HG02840 (cell line): ENCODE measurements at regions not wholly inside any gene's neighbourhood (a gene's known extent, or its start where the extent isn't known, plus 50 kb on each side); places are given as distances from the start of the nearest gene placed in this dataset.

ENCODE experiments used
- ATAC-seq: cut with Tn5 transposase; IDR thresholded peaks from one replicate; pipeline ENCODE4 v1.9.1; 2021; ENCODE audit warnings: mild to moderate bottlenecking, moderate library complexity, moderate number of reproducible peaks; ENCODE audit not compliant: unreplicated experiment, low FRiP score

DNA sequence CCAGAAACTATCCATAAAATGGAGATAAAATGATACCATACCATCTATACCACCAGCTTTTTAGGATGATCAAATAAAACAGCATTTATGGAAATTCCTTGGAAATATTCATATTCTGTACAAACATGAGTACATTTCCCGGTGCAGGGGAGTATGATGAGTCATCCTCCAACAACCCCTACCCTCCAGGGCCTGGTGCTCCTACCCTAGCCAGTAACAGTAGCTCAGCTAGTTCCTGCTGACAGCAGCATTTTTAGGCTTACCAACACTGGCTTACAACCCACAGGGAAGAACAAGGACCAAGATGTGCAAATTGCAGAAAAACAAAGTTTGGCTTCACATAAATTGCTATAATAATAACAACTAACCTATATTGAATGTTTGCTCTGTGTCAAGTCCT, 406.2 kb upstream of the CADM1 start:
- ATAC-seq, result no peak

DNA sequence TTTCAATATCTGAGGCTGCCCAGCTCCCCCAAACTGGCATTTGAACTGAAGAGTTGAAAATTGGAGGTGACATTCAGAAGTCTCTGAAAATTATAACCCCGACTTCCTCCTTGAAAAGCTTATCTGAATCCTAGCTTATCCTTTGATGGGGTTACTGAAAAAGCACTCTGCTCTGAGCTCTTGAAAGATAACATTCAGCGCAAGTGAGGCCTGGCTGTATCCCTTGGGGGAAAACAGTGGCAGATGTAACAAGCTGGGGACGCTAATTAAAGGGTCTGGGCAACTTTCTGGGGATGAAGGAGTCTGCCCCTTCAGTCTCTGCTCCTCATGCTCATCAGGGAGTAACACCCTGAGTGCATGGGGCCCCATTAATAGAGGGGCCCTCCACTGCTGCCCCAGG, 402.0 kb upstream of the CADM1 start:
- no peak for ATAC-seq

DNA sequence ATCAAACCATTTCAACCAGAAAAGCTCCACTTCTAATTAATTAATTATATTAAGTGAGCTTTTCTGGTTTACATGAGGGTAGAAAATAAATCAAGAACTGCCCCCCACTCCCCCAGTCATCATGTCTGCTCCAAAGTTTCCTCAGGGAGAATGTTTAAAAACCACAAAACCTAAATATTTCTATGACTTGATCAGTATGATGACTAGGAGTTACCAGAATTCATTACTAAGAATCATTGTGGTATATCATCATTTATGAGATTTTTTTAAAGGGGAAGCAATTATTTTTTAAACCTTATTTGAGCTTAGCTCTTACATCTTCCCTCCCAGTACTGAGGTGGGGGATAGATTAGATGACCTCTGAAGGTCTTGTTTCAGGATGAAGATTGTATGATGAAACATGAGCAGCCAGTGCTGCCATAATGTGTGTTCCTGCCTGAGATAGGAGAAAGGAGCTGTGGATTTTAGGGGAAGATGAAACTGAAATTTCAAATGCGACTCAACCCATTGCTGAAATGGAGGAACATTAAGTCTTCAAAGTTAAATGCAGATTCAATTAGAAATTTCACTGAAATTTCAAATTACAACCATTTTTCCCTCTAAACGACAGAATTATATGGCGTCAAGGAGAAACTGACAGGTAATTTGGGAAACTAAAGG, 401.3 kb upstream of the CADM1 start:
- no peak for ATAC-seq

DNA sequence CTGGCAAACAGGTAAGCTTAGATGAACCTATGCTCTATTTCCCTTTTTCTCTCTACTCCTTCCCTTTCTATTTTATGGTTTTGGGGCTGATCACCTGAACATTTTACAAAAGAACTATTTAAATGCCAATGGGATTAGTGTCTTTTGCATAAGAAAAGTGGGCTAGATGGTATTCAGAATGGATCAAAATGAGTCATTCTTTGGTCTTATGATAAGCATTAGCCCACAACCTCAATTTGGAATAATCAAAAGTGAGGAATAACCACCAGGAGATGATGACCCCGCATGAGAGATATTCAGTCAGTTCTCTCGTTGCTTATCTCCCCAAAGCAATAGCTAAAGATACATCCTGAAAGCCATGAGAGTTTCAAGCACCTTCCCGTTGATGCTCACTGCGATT, 399.0 kb upstream of the CADM1 start:
- no peak for ATAC-seq

DNA sequence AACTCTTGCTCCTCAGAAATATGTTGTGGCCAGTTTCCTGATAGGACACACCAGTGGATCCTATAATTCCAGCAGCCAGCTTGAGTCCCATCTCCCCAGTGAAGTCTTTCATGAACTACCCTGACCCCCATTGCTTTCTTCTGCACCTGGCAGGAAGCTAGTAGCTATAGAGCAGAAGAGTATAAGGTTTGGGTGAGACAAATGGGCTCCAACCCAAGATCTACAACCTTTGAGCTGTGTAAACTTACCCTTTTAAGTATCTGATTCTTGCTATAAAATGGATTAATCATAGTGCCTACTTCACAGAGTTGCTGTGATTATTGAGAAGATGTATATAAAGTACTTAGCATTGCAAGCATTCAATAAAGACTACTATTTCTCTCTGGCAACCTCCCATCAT, 396.9 kb upstream of the CADM1 start:
- ATAC-seq, result no peak

DNA sequence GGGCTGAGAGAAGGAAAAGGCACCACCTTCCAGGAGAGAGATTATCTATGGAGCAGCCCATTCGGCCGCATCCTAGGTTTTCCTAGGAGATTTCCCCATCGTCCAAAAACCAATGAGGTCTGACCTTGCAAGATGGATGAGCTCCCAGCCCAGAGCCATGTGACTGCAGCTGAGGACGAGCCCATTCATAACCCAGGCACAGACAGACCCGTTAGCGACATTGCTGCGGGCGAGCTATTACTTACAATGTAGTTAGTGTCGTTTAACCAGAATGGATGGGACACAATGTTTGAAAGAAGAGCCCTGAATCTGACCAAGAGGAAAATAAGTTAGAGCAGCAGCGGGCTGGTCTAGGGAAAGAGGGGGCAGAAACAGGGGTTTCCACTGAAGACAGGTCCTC, 395.9 kb upstream of the CADM1 start:
- no peak for ATAC-seq

DNA sequence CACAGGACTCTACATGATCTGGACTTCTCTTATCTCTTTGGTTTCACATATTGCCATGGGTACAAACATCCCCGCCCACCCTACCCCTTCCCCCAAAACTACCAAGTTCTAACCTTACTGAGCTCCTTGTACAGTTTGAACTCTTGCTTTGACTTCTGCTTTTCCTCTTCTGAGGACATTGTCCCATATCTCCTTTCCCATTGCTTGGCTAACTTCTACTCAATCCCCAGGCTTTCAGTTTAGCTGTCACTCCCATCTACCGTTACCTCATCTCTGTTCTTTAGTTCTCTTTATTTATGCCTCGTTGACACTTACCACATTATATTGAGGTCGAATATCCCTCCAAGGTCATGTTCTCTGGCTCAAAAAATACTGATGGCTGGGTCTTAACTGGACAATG, 393.5 kb upstream of the CADM1 start:
- ATAC-seq, result no peak

DNA sequence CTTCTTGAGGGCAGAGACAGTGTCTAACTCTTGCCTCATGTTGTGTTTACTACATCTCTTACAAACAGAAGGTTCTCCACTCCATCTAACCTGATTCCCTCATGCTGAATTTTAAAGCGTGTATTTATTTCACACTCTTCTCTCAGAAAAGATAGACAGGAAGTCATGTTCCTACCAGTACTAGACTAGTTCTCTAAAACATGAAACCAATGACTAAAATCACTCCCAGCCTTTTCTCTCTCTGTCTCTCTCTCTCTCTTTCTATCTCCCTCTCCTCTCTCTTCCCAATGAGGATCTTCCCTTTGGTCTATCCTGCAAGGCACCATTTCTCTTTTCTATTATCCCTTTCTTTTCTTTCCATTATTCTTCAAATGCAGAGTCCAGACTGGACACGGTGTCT, 391.9 kb upstream of the CADM1 start:
- ATAC-seq, result no peak

DNA sequence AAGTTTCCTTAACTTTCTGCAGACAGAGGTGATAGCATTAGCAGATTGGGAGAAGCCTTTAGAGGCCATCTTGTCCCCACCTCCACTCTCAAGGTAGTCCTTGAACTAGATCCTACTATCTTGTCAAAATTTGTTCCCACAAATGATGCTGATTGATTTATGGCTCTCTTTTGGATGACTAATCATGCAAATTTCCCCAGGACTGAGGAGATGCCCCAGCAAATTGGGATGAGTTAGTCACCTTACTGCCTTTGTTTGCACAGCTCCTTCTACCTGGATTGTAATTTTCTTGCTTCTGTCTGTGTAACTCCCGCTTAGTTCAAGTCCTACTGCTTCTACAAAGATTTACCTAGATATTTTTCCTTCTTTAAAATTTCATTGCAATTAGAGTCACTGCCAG, 391.4 kb upstream of the CADM1 start:
- ATAC-seq, result no peak

DNA sequence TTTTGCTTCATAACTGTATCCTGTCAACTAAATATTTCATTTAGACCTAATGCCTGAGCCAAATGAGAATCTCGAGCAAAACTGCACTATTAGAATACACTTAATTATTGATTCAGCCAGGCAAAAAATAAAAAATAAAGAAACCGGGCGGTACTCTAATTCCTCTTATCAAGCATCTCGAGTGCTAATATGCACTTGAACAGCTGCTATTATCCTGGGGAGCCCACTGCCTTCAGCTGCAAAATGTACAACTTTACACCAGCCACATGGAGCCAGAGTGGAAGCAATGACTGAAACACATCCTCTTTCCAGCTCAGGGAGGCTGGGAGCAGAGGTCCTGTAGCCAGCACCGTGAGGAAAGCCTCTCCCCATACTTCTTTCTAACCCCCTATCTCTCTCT, 390.0 kb upstream of the CADM1 start:
- no peak for ATAC-seq

DNA sequence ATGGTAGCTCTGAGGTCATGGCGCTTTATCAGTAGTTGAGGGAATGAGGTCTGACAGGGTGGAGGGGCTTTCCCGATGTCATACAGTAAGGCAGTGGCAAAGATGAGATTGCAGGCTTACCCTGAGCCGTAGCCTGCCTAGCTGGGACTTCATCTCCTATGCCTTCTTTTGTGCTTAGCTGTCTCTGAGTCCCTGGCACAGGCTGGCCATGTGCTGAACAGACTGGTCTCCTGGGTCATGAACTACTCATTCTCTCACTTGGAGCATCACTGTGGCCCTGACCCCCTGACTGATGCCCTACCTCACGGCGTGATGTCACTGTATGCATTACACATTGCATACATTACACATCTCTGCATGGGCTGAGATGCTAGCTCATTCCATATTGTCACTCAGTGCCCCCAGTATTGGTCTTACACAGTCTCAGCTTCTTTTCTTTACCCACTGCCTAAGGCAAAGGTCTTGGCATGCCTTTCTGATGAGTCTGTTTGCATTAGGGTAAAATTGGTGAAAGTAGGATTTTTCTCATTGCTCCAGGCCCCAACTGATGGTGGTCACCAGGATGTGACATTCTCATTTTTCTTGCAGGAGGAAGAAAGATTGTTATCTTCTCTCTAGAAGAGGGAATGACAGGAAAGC, 389.4 kb upstream of the CADM1 start:
- ATAC-seq, result no peak

DNA sequence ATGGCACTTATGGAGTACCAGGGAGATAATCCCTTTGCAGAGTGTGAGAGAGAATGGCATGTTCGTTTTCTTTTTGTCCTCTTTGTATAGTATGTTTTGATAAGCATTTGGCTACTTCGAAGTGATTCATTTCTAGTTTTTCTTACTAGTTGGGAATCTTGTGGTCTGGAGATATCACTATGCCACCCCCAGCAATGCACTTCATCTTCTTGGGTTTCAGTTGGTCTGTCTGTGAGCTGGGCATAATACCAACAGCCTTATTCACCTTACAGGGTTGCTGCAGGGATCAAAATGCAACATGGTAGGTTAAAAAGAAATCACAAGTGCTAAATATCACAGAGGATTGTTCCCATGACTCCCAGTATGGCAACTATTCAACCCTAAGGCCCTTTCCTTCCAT, 387.8 kb upstream of the CADM1 start:
- ATAC-seq, result no peak

DNA sequence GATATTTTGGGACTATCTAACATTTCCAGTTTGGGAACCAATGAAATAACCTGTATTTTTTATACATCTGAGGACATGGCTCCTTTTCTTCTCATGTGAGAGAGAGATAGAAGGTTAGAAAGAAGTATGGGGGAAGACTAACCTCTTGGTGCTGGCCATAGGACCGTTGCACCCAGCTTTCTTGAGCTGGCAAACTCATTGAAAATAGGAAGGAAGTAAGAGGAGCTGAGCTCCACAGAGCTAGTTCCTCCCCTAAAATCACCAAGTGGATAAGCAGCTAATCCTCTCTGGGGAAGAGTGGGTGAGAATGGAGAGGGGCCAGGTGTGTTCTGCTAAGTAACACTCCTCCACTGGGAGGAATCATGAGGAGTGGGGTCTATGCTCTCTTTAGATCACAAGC, 387.4 kb upstream of the CADM1 start:
- no peak for ATAC-seq

DNA sequence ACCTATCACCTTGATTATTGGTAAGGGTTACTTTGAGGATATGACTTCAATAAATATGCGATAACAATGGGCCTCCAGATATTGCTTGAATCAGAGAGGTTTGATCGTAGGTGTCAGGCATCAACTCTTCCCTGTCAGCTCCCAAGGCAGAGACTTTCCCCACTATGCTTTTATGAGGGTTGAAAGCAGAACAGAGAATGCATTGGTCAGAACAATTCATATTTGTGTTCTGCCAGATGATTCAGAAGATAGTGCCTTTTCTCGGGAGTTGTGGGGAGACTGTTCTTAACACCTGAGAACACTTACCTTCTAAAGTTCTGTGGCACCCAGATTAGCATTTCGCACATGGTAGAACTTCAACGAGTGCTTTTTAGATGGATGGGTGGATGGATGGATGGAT, 386.3 kb upstream of the CADM1 start:
- ATAC-seq, result no peak

DNA sequence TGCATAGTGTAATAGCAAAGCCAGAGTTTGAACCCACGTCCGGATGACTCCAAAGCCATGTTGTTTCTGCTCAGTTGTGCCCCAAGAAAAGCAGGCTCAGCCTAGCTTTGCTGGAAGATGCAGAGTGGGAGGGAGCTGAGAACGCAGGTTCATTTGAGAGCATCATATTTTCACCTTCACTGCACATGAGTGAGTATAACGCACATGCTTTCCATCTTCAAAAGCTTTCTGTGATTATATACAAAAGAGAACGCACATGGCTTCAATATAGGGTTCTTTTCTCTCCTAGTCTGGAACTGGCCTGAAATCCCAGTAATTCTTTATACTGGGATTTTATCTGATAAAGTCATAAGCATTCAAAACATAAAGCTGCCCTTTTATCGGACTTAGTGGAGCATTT, 385.5 kb upstream of the CADM1 start:
- no peak for ATAC-seq

DNA sequence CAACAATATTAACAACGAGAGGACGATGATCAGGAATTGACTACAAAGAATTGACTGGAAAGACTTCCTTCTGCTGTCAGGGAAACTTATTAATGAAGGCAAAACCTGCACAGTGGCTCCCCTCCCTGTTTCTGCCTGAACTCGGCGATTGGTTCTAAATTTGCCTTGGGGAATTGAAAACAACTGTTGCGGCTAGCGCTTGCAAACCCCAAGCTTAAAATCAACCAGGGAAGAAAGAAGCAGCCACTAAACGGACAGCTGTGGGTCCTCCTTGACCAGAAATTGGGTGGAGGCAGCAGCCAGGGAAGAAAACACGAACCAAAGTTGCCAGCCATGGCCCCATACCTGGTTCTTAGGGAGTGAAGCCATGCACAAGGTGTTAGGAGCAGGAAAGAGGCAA, 383.5 kb upstream of the CADM1 start:
- ATAC-seq, result no peak

DNA sequence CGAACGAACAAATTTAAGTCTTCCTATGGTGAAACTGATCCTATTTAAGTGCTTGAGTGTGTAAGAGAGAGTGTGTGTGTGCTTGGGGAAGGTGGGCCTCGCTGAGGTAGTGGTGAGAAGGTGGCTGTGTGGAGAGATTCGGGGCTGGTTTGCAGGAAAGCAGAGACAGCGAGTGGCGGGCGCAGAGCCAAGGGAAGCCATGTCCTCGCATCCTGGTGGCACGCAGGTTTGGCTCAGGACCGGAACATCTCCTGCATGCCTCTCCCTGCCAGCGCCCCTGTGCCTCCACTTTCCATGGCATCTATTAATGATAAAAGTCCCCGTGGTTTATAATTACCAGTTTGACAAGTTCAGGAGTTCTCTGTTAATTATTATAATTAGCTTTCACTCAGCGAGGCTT, 383.1 kb upstream of the CADM1 start:
- ATAC-seq, result no peak

DNA sequence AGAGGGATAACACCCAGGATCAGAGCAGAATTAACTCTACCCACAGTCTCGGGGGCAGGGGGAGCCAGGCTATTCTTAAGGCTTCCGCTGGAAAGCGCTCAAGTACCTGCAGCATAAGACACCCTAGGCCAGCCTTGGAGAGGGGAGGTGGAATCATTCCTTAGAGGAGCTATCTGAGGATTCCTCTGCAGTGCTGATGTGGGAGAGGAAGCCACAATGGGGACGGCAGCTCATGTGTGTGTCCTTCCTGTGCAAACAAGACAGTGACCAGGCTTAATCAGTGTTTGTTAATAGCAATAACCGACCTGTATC, 382.2 kb upstream of the CADM1 start:
- ATAC-seq, result no peak

DNA sequence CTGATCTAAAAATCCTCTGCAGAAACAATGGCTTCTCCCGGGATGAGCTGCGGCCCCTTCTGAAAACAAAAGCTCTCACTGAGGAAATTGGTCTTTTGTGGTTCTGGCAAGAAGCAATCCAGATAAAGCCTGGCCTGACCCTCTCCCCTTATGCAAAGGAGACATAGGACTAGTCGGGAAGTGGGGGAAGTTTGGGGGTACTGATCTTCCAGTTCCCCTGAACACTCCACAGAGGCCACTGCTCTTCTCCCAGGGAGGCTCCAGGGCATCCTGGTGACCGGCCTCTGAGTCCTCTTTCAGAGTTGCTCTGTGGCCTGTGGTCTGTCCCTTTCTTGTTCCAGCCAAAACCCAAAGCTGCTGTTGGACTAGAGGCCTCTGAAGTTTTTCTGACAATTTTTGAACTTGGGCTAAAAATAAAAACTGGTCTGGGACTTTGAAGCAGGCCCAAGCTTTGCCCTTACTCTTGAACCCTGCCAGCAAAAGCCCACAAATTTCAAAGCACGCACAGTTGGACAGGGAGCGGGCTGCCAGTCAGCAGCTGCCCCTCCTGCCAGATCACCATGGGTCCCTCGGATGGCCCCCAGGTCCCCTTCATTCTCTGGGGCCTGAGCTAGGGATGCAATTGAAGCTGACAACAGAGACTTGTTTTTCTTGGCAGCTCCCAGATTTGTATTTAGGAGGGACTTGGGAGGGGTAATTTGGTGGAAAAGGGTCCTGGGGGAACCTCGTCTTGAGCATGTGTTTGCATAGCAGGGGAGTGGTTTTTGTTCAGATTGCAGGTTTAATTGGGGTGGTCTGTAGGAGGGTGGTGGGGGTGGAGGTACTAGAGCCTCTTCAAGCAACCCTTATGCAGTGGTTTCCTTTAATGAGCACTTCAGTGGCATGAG, 381.6 kb upstream of the CADM1 start:
- no peak for ATAC-seq

DNA sequence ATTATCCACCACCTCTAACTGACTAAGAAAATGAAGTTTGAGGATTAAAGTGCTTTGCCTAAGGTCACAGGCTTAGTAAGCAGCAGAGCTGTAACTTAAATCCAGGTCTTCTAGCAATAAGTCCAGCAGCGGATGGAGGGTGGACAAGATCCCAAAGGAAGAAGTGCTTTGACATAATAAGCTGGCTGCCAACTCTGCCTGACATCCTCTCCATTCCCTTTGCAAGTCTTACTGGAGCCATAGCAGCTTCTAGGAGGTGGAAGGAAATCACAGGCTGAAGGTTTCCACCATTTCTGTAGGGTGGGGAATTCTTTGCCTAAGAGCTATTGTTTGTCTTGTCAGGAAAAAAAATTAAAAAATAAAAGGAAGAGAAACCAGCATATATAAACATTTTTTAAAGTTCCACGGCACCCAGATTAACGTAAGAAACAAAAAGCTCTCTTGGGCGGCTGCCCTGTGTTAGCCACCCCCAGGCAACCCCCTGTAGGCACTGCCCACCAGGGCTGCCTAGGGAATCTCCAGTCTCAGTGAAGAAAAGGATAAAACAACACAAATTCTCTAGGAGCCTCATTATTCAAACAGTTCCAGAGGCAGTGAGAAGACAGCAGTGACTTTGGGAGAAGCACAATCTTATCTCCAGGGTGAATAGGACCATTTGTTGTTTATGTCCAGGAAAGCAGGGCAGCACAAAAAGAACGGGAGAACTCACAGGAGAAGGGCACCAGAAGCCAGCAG, 380.8 kb upstream of the CADM1 start:
- no peak for ATAC-seq

DNA sequence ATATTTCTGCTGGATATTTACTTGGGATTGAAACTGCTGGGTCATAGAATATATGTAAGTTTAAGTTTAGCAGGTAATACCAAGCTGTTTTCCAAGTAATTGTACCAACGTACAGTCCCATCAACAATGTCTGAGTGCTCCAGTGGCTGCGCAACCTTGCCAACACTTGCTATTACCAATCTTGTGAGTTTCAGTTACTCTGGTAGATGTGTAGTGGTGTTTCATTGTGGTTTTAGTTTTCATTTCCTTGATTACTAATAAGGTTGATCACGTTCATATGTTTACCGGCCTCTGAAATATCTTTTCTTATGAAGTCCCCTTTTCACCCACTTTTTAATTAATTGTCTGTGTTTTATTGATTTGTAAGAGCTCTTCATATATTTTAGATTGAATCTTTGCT, 370.6 kb upstream of the CADM1 start:
- peak; percentile 66 for ATAC-seq
